ENCODE measurements at regions not wholly inside any gene's neighbourhood (a gene's known extent, or its start where the extent isn't known, plus 50 kb on each side); places are given as distances from the start of the nearest gene placed in this dataset.

GRCh38 chr6:65933390-65933789, 226.4 kb upstream of the EYS start:
- DNase-seq, result no peak

DNA sequence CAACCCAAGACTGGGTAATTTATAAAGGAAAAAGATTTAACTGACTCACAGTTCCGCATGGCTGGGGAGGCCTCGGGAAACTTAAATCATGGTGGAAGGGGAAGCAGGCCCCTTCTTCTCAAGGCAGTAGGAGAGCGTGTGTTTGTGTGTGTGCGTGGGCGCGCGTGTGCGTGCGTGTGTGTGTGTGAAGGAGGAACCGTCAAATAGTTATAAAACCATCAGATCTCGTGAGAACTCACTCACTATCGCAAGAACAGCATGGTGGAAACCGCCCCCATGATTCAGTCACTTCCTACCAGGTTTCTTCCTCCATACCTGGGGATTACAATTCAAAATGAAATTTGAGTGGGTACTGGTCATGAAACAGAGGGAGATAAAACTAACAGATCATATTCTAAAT, 220.1 kb upstream of the EYS start:
- DNase-seq, result no peak

DNA sequence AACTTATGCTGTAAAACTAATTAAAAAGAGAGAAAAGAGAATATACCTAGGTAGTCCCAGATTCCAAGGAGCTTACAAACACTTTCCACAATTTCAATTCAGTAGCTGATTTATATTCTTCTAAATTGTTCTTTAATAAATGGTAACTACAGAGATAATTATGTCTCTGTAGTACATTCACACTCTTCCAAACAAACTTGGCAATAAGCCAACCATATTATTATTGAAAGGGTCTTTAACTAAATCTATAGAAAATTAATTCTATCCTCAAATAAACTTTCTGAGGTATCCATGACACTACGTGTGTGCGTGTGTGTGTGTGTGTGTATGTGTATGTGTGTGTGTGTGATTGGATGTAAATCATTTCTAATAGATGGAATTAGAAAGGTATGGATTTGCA, 217.4 kb upstream of the EYS start:
- no peak for DNase-seq

DNA sequence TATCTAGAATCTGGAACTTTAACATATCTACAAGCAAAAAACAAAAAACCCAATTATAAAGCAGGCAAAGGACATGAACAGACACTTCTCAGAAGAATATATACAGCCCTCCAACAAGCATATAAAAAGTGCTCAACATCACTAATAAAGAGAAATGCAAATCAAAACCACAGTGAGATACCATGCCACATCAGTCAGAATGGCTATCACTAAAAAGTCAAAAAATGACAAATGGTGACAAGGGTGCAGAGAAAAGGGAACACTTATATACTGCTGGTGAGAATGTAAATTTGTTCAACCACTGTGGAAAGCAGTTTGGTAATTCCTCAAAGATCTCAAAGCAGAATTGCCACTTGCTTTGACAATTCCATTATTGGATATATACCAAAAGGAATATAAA, 215.0 kb upstream of the EYS start:
- no peak for DNase-seq

DNA sequence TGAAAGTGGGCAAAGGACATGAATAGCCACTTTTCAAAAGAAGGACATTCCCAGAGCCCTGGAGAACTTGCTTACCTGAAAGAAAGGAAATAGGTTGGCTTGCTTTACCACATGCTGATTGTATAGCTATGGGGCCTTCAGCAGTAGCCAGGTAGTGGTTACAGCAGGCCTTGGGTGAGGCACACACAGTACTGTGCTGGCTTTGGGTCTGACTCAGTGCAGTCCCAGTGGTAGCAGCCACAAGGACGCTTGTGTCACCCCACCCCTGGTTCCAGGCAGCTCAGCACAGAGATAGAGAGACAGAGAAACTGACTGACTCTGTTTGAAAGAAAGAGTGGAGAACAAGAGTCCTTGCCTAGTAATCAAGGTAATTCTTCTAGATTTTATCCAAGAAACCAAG, 201.0 kb upstream of the EYS start:
- no peak for DNase-seq

GRCh38 chr6:65903992-65904391, 197.0 kb upstream of the EYS start:
- DNase-seq, result no peak

- DNase-seq, result no peak
Measured at GRCh38 chr6:65900928-65901327, 193.9 kb upstream of the EYS start.

- DNase-seq, result no peak
Measured at GRCh38 chr6:65896140-65896539, 189.1 kb upstream of the EYS start.

- DNase-seq, result no peak
Measured at GRCh38 chr6:65876668-65877067, 169.6 kb upstream of the EYS start.

DNA sequence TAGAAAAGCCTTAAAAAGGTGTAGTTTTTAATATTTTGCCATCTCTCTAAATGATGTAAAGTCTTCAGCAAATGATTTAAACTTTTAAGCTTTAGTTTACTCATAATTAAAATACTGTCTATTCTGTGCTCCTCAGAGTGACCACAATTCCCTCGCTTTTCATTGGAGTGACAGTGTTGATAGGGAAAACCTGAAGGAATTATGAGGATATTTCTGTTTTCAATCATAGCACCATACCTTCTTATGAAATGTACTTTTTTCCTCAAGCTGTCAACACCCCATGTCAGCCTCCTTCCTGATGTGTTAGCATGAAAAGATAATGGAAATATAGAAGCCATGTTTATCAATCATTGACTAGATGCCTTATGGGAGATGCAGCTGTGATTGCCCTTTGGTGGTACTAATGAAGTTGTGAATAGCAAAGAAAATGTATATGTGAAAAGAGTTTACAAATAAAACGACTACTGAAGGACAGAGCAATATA, 145.4 kb upstream of the EYS start:
- no peak for DNase-seq

DNA sequence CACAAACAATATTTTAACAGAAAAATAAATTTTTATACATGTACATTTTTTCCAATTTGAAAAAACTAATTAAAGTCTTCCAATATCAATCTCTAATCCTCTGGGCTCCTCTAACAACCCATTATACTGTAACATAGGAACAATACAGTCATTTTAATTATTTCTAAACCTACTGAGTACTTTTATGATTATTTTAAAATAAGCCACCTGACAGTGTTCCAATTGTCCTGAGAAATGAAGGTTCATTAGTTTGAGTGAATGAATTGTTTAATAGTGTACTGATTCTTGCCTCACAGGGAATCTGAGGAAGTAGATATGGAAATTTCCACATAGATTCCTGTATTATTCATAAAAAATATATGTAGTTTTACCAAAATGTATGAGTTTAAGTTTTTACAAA, 123.1 kb upstream of the EYS start:
- DNase-seq, result no peak

DNA sequence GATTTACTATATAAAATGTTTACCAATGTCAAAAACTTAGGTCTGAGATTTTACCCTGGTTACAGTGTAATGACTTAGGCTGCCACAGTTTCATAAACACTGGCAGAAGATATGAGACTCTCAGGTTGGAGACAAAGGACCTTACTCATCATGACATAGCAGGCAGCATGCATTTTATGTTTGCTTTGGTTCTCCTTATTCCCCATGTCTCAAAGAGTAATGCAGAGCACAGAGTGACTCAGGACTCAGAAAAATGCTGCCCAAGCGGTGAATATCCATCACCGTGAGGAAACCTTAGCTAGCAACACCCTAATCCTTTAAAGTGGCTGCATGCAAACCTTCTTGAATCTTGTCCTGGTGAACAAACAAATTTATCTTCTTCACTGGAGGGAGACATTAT, 112.1 kb upstream of the EYS start:
- no peak for DNase-seq

DNA sequence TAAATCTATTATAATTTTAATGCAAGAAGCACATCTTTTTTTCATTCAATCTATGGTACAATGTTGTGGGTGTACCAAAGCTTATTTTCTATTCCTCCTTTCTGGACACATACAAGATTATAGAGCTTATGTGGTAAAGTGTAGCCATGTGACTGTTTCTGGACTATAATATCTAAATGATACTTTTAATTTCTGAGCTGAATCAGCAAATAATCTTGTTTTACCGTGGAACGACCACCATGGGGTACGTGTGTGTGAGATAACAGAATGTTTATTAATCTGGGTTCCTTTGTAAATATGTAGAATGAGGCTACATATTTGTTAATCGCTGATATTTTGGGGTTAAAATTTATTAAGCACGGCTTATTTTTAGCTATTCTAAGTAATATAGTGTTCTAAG, 111.5 kb upstream of the EYS start:
- no peak for DNase-seq

- DNase-seq, result no peak
Measured at GRCh38 chr6:65816991-65817390, 110.0 kb upstream of the EYS start.

DNA sequence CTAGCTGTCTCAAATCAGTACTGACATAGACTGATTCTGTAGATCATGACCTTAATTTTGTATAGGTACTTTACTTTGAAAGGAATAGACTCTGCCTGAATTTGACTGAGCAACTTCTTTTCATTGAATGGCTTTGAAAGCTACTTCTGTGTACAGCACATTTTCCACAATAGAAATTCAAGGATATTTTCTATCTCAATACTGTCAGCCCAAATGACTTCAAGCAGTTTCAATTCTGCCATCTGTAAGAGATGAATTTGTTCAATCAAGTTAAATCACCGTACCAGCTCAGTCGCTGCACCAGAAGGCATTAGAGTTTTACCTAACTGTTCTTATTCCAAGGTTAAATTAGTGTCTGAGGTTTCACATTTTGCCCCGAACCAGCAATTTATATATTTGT, 107.0 kb upstream of the EYS start:
- no peak for DNase-seq

- DNase-seq, result no peak
Measured at GRCh38 chr6:65803186-65803585, 96.2 kb upstream of the EYS start.

GRCh38 chr6:65799389-65799788, 92.4 kb upstream of the EYS start:
- no peak for DNase-seq

DNA sequence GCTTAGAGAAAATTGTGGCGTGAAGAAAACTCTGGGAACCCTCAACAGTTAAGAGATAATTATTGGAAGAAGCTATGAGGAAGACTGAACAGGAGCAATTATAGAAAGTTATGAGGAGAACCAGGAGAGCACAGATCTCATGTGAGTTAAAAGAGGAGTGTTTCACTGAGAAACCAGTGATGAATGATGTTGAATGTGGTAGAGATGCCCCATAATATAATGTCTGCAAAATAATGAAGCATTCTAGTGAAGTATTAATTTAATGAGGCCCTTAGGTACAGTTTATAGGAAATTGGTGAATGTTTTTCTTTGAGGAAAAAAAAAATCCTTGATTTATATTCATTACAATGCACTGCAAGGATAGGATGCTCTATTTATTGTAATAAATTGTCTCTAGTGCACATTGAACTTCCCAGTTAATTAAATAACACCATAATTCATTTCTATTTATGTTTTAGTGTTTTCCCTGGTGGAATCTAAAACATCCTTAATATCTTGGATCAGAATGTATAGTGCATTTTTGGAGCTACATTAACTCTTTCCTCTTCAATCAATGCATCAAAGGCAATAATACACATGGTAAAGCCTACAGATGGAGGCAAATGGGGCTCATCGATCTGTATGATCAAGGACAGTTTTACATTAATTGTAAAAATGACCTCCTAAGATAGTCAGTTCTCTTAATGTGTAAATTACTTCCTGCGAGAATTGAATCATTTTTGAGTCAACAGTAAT, 91.4 kb upstream of the EYS start:
- DNase-seq, result no peak

DNA sequence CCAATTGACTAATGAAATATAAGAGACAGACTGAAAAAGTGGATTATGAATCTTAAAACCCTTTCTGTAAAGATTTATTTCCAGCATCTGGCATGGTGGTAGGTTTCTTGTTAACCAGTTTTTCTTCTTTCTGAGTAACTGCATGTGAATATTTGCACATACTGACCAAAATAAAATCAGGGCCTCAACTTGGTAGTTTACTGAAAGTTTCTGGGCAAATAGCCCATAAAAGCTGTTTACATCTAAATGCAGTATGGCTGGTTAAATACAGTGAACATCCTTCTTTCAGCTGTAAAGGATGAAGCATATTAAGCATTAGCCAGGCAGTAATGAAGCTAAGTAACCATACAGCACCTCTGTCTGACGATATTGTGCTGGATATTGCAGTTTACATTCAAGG, 83.6 kb upstream of the EYS start:
- DNase-seq, result no peak

- DNase-seq, result no peak
Measured at GRCh38 chr6:65787787-65788186, 80.8 kb upstream of the EYS start.

GRCh38 chr6:65786815-65787214, 79.8 kb upstream of the EYS start:
- DNase-seq, result no peak

- DNase-seq, result no peak
Measured at GRCh38 chr6:65780691-65781090, 73.7 kb upstream of the EYS start.

DNA sequence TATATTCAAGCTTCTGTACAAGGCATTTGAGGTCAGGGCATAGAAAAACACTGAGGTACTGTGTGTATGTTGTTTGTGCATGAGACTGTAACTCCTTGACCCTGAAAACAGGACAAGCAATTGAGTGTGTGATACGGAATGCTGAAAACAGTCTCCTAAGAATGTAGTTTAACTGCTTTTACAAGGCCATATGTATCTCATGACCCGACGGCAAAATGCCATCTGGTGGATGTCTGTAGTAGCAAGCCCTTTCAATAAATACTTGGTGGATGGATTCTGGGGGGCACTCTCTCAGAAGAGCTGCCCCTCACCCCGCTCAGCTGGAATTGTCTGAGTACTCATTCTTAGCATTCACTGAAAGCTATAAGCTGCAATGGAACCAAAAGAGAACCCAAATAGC, 69.3 kb upstream of the EYS start:
- no peak for DNase-seq

GRCh38 chr6:65771946-65772345, 64.9 kb upstream of the EYS start:
- no peak for DNase-seq

GRCh38 chr6:65761890-65762289, 54.9 kb upstream of the EYS start:
- DNase-seq, result no peak

All from fibroblast of skin of abdomen (primary cell).